Caco-2 (cell line): ENCODE measurements at regions not wholly inside any gene's neighbourhood (a gene's known extent, or its start where the extent isn't known, plus 50 kb on each side); places are given as distances from the start of the nearest gene placed in this dataset.

ENCODE experiments used
- BruUV-seq: library from RNA; stranded (reverse); fragments of 400-500 nt; replicated peaks from 2 replicates; lab custom pipeline; 2021; lab: Mats Ljungman, UMichigan
- CTCF ChIA-PET: fragments of 300-600 bp; sonication (Branson Sonifier 250); formaldehyde crosslinking; loops from one replicate; lab custom pipeline; 2022; ENCODE audit warnings: antibody characterized with exemption; lab: Charles Lee
- POLR2A ChIA-PET: fragments of 300-600 bp; sonication (Branson Sonifier 250); formaldehyde crosslinking; loops from one replicate; lab custom pipeline; 2022; ENCODE audit warnings: antibody characterized with exemption; lab: Charles Lee
- DNase-seq, 2 experiments: peaks; one replicate each; pipeline versions ENCODE4 v3.0.0 to v3.0.0-alpha.2; 2020 to 2022
- H3K27me3 ChIP-seq: replicated peaks from 2 replicates; pipeline ENCODE4 v1.6.0; 2011; ENCODE audit warnings: low read length; ENCODE audit not compliant: control insufficient read depth, insufficient read depth
- H3K36me3 ChIP-seq: 2 replicates; pipeline ENCODE4 v1.5.1; 2011; ENCODE audit warnings: low read length; ENCODE audit not compliant: control insufficient read depth, insufficient read depth
- H3K4me1 ChIP-seq: fragments of 250-450 bp; sonication (Bioruptor Pico); 2 replicates; pipeline ENCODE4 v1.5.1; 2020; ENCODE audit warnings: mild to moderate bottlenecking
- H3K4me3 ChIP-seq: 2 replicates; pipeline ENCODE4 v1.5.1; 2011; ENCODE audit warnings: low read depth, mild to moderate bottlenecking, control low read depth, low read length
- H3K9me3 ChIP-seq: fragments of 250-450 bp; sonication (Bioruptor Pico); 2 replicates; pipeline ENCODE4 v1.5.1; 2020; ENCODE audit warnings: mild to moderate bottlenecking, moderate library complexity
- H3K27ac Mint-ChIP-seq: one replicate; pipeline ENCODE4 v1.8.0; 2022; ENCODE audit warnings: mixed read lengths; ENCODE audit not compliant: unreplicated experiment
- H3K27me3 Mint-ChIP-seq: one replicate; pipeline ENCODE4 v1.8.0; 2022; ENCODE audit warnings: mixed read lengths; ENCODE audit not compliant: insufficient read depth, unreplicated experiment
- H3K36me3 Mint-ChIP-seq: one replicate; pipeline ENCODE4 v1.8.0; 2022; ENCODE audit warnings: mild to moderate bottlenecking, mixed read lengths; ENCODE audit not compliant: insufficient read depth, unreplicated experiment
- H3K4me1 Mint-ChIP-seq: one replicate; pipeline ENCODE4 v1.8.0; 2022; ENCODE audit warnings: low read depth, mixed read lengths; ENCODE audit not compliant: unreplicated experiment
- H3K4me3 Mint-ChIP-seq: one replicate; pipeline ENCODE4 v1.8.0; 2022; ENCODE audit warnings: mild to moderate bottlenecking, moderate library complexity, mixed read lengths; ENCODE audit not compliant: unreplicated experiment
- H3K9me3 Mint-ChIP-seq: one replicate; pipeline ENCODE4 v1.8.0; 2022; ENCODE audit warnings: mixed read lengths; ENCODE audit not compliant: unreplicated experiment
- CTCF ChIP-seq, 2 experiments: fragments of 200-600 bp in 1 of 2; IDR thresholded peaks; 1 replicate in 1 of 2; 2 replicates in 1 of 2; pipeline versions ENCODE4 v1.5.1 to v1.8.0; 2011 to 2022; ENCODE audit warnings: antibody characterized with exemption in 1 of 2, control low read depth in 1 of 2, inconsistent platforms in 1 of 2, low read depth in 1 of 2, low read length in 1 of 2, mild to moderate bottlenecking in 1 of 2, moderate library complexity in 1 of 2; ENCODE audit not compliant: insufficient read depth in 1 of 2, severe bottlenecking in 1 of 2, unreplicated experiment in 1 of 2
- intact Hi-C: fragments of 100-400 bp; cut with micrococcal nuclease; formaldehyde crosslinking; loops from one replicate; pipeline ENCODE4 v1.10.0; 2022; ENCODE audit not compliant: unreplicated experiment

DNA sequence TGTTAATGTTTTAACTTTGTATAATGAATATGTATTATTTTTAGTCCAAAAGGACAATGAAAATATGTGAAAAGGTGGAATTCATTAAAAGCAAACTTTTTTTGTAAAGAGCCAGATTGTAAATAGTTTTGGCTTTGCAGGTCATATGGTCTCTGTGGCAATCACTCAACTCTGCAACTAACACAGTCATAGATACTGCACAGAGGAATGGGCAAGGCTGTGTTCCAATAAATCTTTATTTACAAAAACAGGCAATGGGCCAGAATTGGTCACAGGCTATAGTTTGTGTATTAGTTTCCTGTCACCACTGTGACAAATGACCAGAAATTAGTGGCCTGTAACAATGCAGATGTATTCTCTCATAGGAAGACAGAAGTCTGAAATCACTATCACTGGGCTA, 125.4 kb upstream of the PTCH1 start:
- Histone ChIP-seq H3K4me1 (no peaks in the 10 kb centered on the region), H3K4me3 (no peak overlapping the region), H3K27me3 (no peaks in the 10 kb centered on the region), H3K36me3 (no peaks in the 10 kb centered on the region), H3K9me3 (no peaks in the 10 kb centered on the region)
- no TSS peak for BruUV-seq
- CTCF ChIA-PET: no interaction called here
- POLR2A ChIA-PET: no interaction called here
- Mint-ChIP-seq H3K9me3 (no peaks in the 10 kb centered on the region), H3K27ac (no peak overlapping the region), H3K27me3 (peaks cover 3% of the 10 kb centered on the region), H3K4me1 (no peaks in the 10 kb centered on the region), H3K36me3 (no peaks in the 10 kb centered on the region), H3K4me3 (no peak overlapping the region)
- no peak for DNase-seq
- intact Hi-C loops: no loop called here
- TF ChIP-seq CTCF (IDR thresholded peaks at IDR 0.05; ENCODE audit: insufficient read depth in 1 of 2, low read depth in 1 of 2, low read length in 1 of 2, severe bottlenecking in 1 of 2, unreplicated experiment in 1 of 2): no peak

GRCh38 chr9:95641586-95641985, 124.8 kb upstream of the PTCH1 start:
- Histone ChIP-seq H3K4me1 (no peaks in the 10 kb centered on the region), H3K36me3 (no peaks in the 10 kb centered on the region), H3K4me3 (no peak overlapping the region), H3K27me3 (no peaks in the 10 kb centered on the region), H3K9me3 (no peaks in the 10 kb centered on the region)
- Mint-ChIP-seq H3K9me3 (no peaks in the 10 kb centered on the region), H3K27ac (no peak overlapping the region), H3K4me1 (no peaks in the 10 kb centered on the region), H3K4me3 (no peak overlapping the region), H3K27me3 (peaks cover 6% of the 10 kb centered on the region), H3K36me3 (no peaks in the 10 kb centered on the region)
- intact Hi-C loops: no loop called here
- BruUV-seq: no TSS peak
- no peak for DNase-seq
- no peak for TF ChIP-seq CTCF (IDR thresholded peaks at IDR 0.05; ENCODE audit: insufficient read depth in 1 of 2, low read depth in 1 of 2, low read length in 1 of 2, severe bottlenecking in 1 of 2, unreplicated experiment in 1 of 2)
- POLR2A ChIA-PET: no interaction called here
- CTCF ChIA-PET: no interaction called here

- BruUV-seq: no TSS peak
- ChIA-PET POLR2A (no interaction called here), CTCF (no interaction called here)
- H3K27me3 Mint-ChIP-seq: peaks cover 6% of the 10 kb centered on the region
- Histone ChIP-seq H3K4me3 (no peak overlapping the region), H3K27me3 (no peaks in the 10 kb centered on the region), H3K9me3 (no peaks in the 10 kb centered on the region), H3K36me3 (no peaks in the 10 kb centered on the region), H3K4me1 (no peaks in the 10 kb centered on the region)
- H3K36me3 Mint-ChIP-seq: no peaks in the 10 kb centered on the region
- no peaks in the 10 kb centered on the region for H3K9me3 Mint-ChIP-seq
- no peak overlapping the region for H3K4me3 Mint-ChIP-seq
- no peaks in the 10 kb centered on the region for H3K4me1 Mint-ChIP-seq
- DNase-seq: no peak
- TF ChIP-seq CTCF (IDR thresholded peaks at IDR 0.05; ENCODE audit: insufficient read depth in 1 of 2, low read depth in 1 of 2, low read length in 1 of 2, severe bottlenecking in 1 of 2, unreplicated experiment in 1 of 2): no peak
- no peak overlapping the region for H3K27ac Mint-ChIP-seq
- intact Hi-C loops: no loop called here
Observed at GRCh38 chr9:95640336-95640735, 123.6 kb upstream of the PTCH1 start.
